H1 (cell line): ENCODE measurements at regions not wholly inside any gene's neighbourhood (a gene's known extent, or its start where the extent isn't known, plus 50 kb on each side); places are given as distances from the start of the nearest gene placed in this dataset.

ENCODE experiments used
- ATF3 ChIP-seq: IDR thresholded peaks from 2 replicates; pipeline ENCODE4 v1.6.1; 2011; ENCODE audit warnings: low read depth, mild to moderate bottlenecking, low read length; ENCODE audit not compliant: insufficient read depth
- BCL11A ChIP-seq, 2 experiments: IDR thresholded peaks; one replicate each; pipeline ENCODE4 v1.6.1; 2011; ENCODE audit warnings: low read depth in 2 of 2, low read length in 2 of 2, mild to moderate bottlenecking in 2 of 2
- GTF2F1 ChIP-seq: IDR thresholded peaks from 2 replicates; pipeline ENCODE4 v1.6.1; 2012; ENCODE audit warnings: low read depth, low read length, improper control_type of control experiment, borderline replicate concordance
- NRF1 ChIP-seq: IDR thresholded peaks from 2 replicates; pipeline ENCODE4 v1.6.1; 2011; ENCODE audit warnings: mild to moderate bottlenecking, low read depth, low read length, improper control_type of control experiment
- POLR2A ChIP-seq, 2 experiments: IDR thresholded peaks; 1 replicate in 1 of 2; 2 replicates in 1 of 2; pipeline ENCODE4 v1.6.1; 2011; ENCODE audit warnings: low read depth in 2 of 2, low read length in 2 of 2, mild to moderate bottlenecking in 2 of 2; ENCODE audit errors: control extremely low read depth in 1 of 2
- SIRT6 ChIP-seq: IDR thresholded peaks from one replicate; pipeline ENCODE4 v1.7.1; 2012; ENCODE audit warnings: low read length, inconsistent platforms
- SP4 ChIP-seq: IDR thresholded peaks from 2 replicates; pipeline ENCODE4 v1.6.1; 2012; ENCODE audit warnings: low read length, inconsistent platforms

DNA sequence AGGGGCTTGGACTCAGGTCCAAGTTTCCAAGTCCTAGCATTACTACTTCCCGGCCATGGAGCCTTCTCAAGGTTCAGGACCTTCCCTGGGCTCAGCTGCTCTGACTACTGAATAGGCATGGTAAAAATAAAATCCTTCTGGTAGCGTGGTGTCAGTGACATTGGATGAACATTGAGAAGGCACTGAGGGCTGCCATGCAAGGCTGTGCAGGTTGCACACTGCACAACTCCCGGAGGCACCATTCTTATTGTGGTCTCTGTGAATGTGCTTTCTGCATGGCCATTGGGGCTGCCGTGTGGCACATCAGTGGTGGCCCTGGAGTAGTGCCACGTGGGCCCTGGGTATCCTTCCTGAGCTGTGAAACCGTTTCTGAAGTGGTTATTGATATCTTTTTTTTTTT lies 250.2 kb upstream of the CIBAR2 start (continued):
- TF ChIP-seq ATF3 (no peak), BCL11A (IDR thresholded peaks at IDR 0.05; ENCODE audit: low read depth in 2 of 2, low read length in 2 of 2) (no peak), SIRT6 (no peak), POLR2A (IDR thresholded peaks at IDR 0.05; ENCODE audit: control extremely low read depth in 1 of 2, low read depth in 2 of 2, low read length in 2 of 2) (no peak), GTF2F1 (no peak), NRF1 (no peak), SP4 (no peak)
